PC-3 (cell line): ENCODE measurements at regions not wholly inside any gene's neighbourhood (a gene's known extent, or its start where the extent isn't known, plus 50 kb on each side); places are given as distances from the start of the nearest gene placed in this dataset.

Experiments
- CTCF ChIP-seq: fragments of 300-600 bp; sonication (generic); conservative IDR thresholded peaks from 2 replicates; pipeline ENCODE4 v1.5.1; 2017; ENCODE audit warnings: antibody characterized with exemption, low read depth, mild to moderate bottlenecking, low read length
- EZH2 ChIP-seq: fragments of 300-600 bp; sonication (generic); IDR thresholded peaks from one replicate; pipeline ENCODE4 v1.6.1; 2017; ENCODE audit warnings: antibody characterized with exemption, mild to moderate bottlenecking, low read length; ENCODE audit not compliant: unreplicated experiment
- EZH2phosphoT487 ChIP-seq: fragments of 300-600 bp; sonication (generic); IDR thresholded peaks from 2 replicates; pipeline ENCODE4 v1.6.1; 2018; ENCODE audit warnings: mild to moderate bottlenecking, antibody characterized with exemption, low read length, borderline replicate concordance

DNA sequence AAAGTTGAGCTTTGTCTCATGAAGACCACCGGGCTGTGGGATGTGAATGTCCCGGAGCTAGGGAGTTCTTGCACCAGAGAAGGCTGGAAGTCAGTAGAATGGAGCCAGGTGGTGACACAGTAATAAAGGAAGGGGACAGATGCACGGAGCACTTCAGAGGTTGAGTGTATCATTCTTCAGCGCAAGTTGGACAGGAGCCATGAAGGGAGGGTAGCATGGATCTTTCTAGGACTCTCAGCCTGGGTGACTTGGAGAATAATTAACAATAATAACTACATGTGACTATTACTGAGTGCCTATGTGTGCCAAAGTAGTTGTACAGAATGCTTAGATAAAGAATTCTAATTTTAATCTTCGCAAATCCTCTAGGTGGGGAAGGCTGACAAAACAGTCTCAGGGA lies 258.7 kb upstream of the AJAP1 start:
- TF ChIP-seq CTCF (no peak), EZH2 (no peak), EZH2phosphoT487 (no peak)
